CD14-positive monocyte (primary cell): ENCODE measurements at regions not wholly inside any gene's neighbourhood (a gene's known extent, or its start where the extent isn't known, plus 50 kb on each side); places are given as distances from the start of the nearest gene placed in this dataset. TPM values are rescaled to one million over a fixed set of nuclear protein-coding genes. Genes with fewer than 3 reads are reported as not detected.

Experiments used
- DNase-seq, 3 donors: peaks; one replicate each; pipeline ENCODE4 v3.0.0-alpha.2; 2011 to 2022
- H2AFZ ChIP-seq: 2 replicates; pipeline ENCODE4 v1.6.0; 2012; ENCODE audit warnings: mild to moderate bottlenecking, low read depth, low read length, inconsistent platforms; ENCODE audit not compliant: insufficient read depth, poor library complexity, severe bottlenecking
- H3K27ac ChIP-seq, 2 donors: 1 replicate in 1 of 2; 2 replicates in 1 of 2; pipeline ENCODE4 v1.5.1; 2012 to 2013; ENCODE audit warnings: low read length in 2 of 2, control low read depth in 1 of 2, inconsistent platforms in 1 of 2, low read depth in 1 of 2, mild to moderate bottlenecking in 1 of 2
- H3K27me3 ChIP-seq, 2 donors: one replicate each; pipeline versions ENCODE4 v1.6.0 to v1.6.1; 2011 to 2013; ENCODE audit warnings: low read length in 2 of 2; ENCODE audit not compliant: control insufficient read depth in 2 of 2, insufficient read depth in 2 of 2
- H3K36me3 ChIP-seq, 2 donors: replicated peaks in 1 of 2; 1 replicate in 1 of 2; 2 replicates in 1 of 2; pipeline versions ENCODE4 v1.5.1 to v1.6.1; 2012 to 2013; ENCODE audit warnings: low read length in 2 of 2, control low read depth in 1 of 2, inconsistent platforms in 1 of 2, mild to moderate bottlenecking in 1 of 2; ENCODE audit not compliant: insufficient read depth in 2 of 2, control insufficient read depth in 1 of 2
- H3K4me1 ChIP-seq, 2 donors: 1 replicate in 1 of 2; 2 replicates in 1 of 2; pipeline versions ENCODE4 v1.5.1 to v1.6.1; 2012 to 2013; ENCODE audit warnings: low read length in 2 of 2, control low read depth in 1 of 2, inconsistent platforms in 1 of 2, mild to moderate bottlenecking in 1 of 2, moderate library complexity in 1 of 2; ENCODE audit not compliant: insufficient read depth in 2 of 2, control insufficient read depth in 1 of 2
- H3K4me2 ChIP-seq: replicated peaks from 2 replicates; pipeline ENCODE3; 2012; ENCODE audit warnings: low read length, moderate library complexity, mild to moderate bottlenecking; ENCODE audit not compliant: poor library complexity, severe bottlenecking; ENCODE audit errors: extremely low read depth
- H3K4me3 ChIP-seq, 3 experiments: fragments of 200-600 bp in 1 of 3; sonication (generic) in 1 of 3; replicated peaks in 1 of 3; 1 replicate in 2 of 3; 2 replicates in 1 of 3; pipeline ENCODE4 v1.5.1; 2011 to 2013; ENCODE audit warnings: low read length in 3 of 3, mild to moderate bottlenecking in 3 of 3, control low read depth in 2 of 3, low read depth in 2 of 3, inconsistent platforms in 1 of 3, moderate library complexity in 1 of 3
- H3K79me2 ChIP-seq: 2 replicates; pipeline ENCODE4 v1.6.0; 2012; ENCODE audit warnings: mild to moderate bottlenecking, control low read depth, inconsistent platforms, low read length, moderate library complexity; ENCODE audit not compliant: insufficient read depth
- H3K9ac ChIP-seq: 2 replicates; pipeline ENCODE4 v1.6.0; 2017; ENCODE audit warnings: low read length, mild to moderate bottlenecking; ENCODE audit not compliant: insufficient read depth, poor library complexity, severe bottlenecking
- H3K9me3 ChIP-seq, 2 donors: replicated peaks in 1 of 2; 1 replicate in 1 of 2; 2 replicates in 1 of 2; pipeline versions ENCODE4 v1.5.1 to v1.6.1; 2012 to 2013; ENCODE audit warnings: low read length in 2 of 2, control low read depth in 1 of 2; ENCODE audit not compliant: control insufficient read depth in 1 of 2, insufficient read depth in 1 of 2
- H4K20me1 ChIP-seq: 2 replicates; pipeline ENCODE4 v1.6.0; 2012; ENCODE audit warnings: mild to moderate bottlenecking, low read length, control low read depth, moderate library complexity; ENCODE audit not compliant: insufficient read depth
- H3K27ac Mint-ChIP-seq, 7 donors: one replicate each; pipeline ENCODE4 v1.8.0; 2020; ENCODE audit warnings: mild to moderate bottlenecking in 7 of 7, mixed read lengths in 7 of 7, moderate library complexity in 6 of 7, inconsistent platforms in 2 of 7
- H3K27me3 Mint-ChIP-seq, 3 donors: one replicate each; pipeline ENCODE4 v1.8.0; 2021 to 2022; ENCODE audit warnings: low read depth in 3 of 3, mild to moderate bottlenecking in 3 of 3, mixed read lengths in 3 of 3, moderate library complexity in 3 of 3, inconsistent platforms in 1 of 3
- H3K36me3 Mint-ChIP-seq, 2 donors: one replicate each; pipeline ENCODE4 v1.8.0; 2020; ENCODE audit warnings: mixed read lengths in 2 of 2, inconsistent platforms in 1 of 2, mild to moderate bottlenecking in 1 of 2
- H3K4me1 Mint-ChIP-seq: one replicate; pipeline ENCODE4 v1.8.0; 2020; ENCODE audit warnings: mild to moderate bottlenecking, mixed read lengths
- H3K4me3 Mint-ChIP-seq, 2 donors: one replicate each; pipeline ENCODE4 v1.8.0; 2020; ENCODE audit warnings: mild to moderate bottlenecking in 2 of 2, mixed read lengths in 2 of 2, moderate library complexity in 1 of 2
- H3K9me3 Mint-ChIP-seq, 7 donors: one replicate each; pipeline ENCODE4 v1.8.0; 2020 to 2022; ENCODE audit warnings: mixed read lengths in 7 of 7, mild to moderate bottlenecking in 6 of 7, moderate library complexity in 6 of 7, inconsistent platforms in 2 of 7
- CTCF ChIP-seq: fragments of 200-600 bp; IDR thresholded peaks from one replicate; pipeline ENCODE4 v1.8.0; 2022; ENCODE audit warnings: antibody characterized with exemption, mild to moderate bottlenecking
- WGBS: methylation state at CpG from one replicate; pipeline ENCODE4 v1.1.5; 2013; ENCODE audit warnings: missing lambda C conversion rate; ENCODE audit not compliant: insufficient coverage; 5-methylcytosine and 5-hydroxymethylcytosine counted together
- intact Hi-C, 2 donors: fragments of 100-400 bp; cut with micrococcal nuclease; formaldehyde crosslinking; loops; one replicate each; pipeline versions ENCODE4 v1.15.0 to v1.15.1; 2023
- small RNA-seq: library from RNA; depleted of rRNA; stranded (forward); fragments of <200 nt; gene quantifications from one replicate; pipeline ENCODE3, GENCODE V24; 2012; ENCODE audit warnings: low read depth; ENCODE audit not compliant: insufficient read length

- H3K79me2 ChIP-seq = no peaks in the 10 kb centered on the region
- no peak overlapping the region for H3K27ac ChIP-seq
- no peaks in the 10 kb centered on the region for H3K4me1 ChIP-seq
- DNase-seq = no peak
- H3K9me3 ChIP-seq = no peaks in the 10 kb centered on the region
- no peak overlapping the region for H3K4me3 ChIP-seq
- Mint-ChIP-seq H3K4me1 (no peaks in the 10 kb centered on the region), H3K4me3 (no peak overlapping the region), H3K36me3 (no peaks in the 10 kb centered on the region), H3K27me3 (peaks cover 22 to 37% (median 26%) of the 10 kb centered on the region in 3 donors), H3K9me3 (peaks cover 0 to 3% (median 0%) of the 10 kb centered on the region in 7 donors), H3K27ac (no peak overlapping the region)
- 44% methylated on average over 2 of the region's 3 CpGs for WGBS
- no peaks in the 10 kb centered on the region for H4K20me1 ChIP-seq
- no peak overlapping the region for H2AFZ ChIP-seq
- intact Hi-C loops = no loop called here
- H3K27me3 ChIP-seq = peaks cover 21 to 40% of the 10 kb centered on the region in 2 donors
- no peak overlapping the region for H3K9ac ChIP-seq
- H3K4me2 ChIP-seq = no peak overlapping the region
- no peaks in the 10 kb centered on the region for H3K36me3 ChIP-seq
- no peak for TF ChIP-seq CTCF
These were observed 51.6 kb upstream of the HOXC13 start for GRCh38 chr12:53887006-53887405.

GRCh38 chr12:53887881-53888280 is 50.8 kb upstream of the HOXC13 start:
- Mint-ChIP-seq H3K36me3 (no peaks in the 10 kb centered on the region), H3K9me3 (peaks cover 0 to 2% (median 0%) of the 10 kb centered on the region in 7 donors), H3K4me3 (no peak overlapping the region), H3K27me3 (peaks cover 25 to 38% (median 32%) of the 10 kb centered on the region in 3 donors), H3K4me1 (no peaks in the 10 kb centered on the region), H3K27ac (no peak overlapping the region)
- H3K27me3 ChIP-seq = peaks cover 25 to 39% of the 10 kb centered on the region in 2 donors
- no peak overlapping the region for H3K9ac ChIP-seq
- H3K4me1 ChIP-seq = no peaks in the 10 kb centered on the region
- no CpG with 5 or more reads among the region's 2 CpGs for WGBS
- no peak overlapping the region for H3K27ac ChIP-seq
- intact Hi-C loops = no loop called here
- H3K4me3 ChIP-seq = no peak overlapping the region
- H3K79me2 ChIP-seq = no peaks in the 10 kb centered on the region
- no peaks in the 10 kb centered on the region for H4K20me1 ChIP-seq
- no peak for TF ChIP-seq CTCF
- H3K36me3 ChIP-seq = no peaks in the 10 kb centered on the region
- no peak overlapping the region for H3K4me2 ChIP-seq
- no peak for DNase-seq
- no peaks in the 10 kb centered on the region for H3K9me3 ChIP-seq
- no peak overlapping the region for H2AFZ ChIP-seq

Small RNAs in the stretch of these regions (small RNA-seq; reads per million reads assigned to genes)
- gene RN7SKP289 = not detected
